ENCODE measurements at regions not wholly inside any gene's neighbourhood (a gene's known extent, or its start where the extent isn't known, plus 50 kb on each side); places are given as distances from the start of the nearest gene placed in this dataset.

GRCh38 chr2:41024816-41025215, 572.9 kb upstream of the SLC8A1 start:
- TF ChIP-seq ZNF274 (IDR thresholded peaks at IDR 0.05; ENCODE audit: low read depth, low read length) (no peak), SUZ12 (IDR thresholded peaks at IDR 0.05; ENCODE audit: extremely low read depth, insufficient read depth, insufficient read length) (no peak), YY1 (IDR thresholded peaks at IDR 0.05; ENCODE audit: insufficient read depth, insufficient read length) (no peak)

All from NT2/D1 (cell line).